ENCODE measurements at regions not wholly inside any gene's neighbourhood (a gene's known extent, or its start where the extent isn't known, plus 50 kb on each side); places are given as distances from the start of the nearest gene placed in this dataset.

DNA sequence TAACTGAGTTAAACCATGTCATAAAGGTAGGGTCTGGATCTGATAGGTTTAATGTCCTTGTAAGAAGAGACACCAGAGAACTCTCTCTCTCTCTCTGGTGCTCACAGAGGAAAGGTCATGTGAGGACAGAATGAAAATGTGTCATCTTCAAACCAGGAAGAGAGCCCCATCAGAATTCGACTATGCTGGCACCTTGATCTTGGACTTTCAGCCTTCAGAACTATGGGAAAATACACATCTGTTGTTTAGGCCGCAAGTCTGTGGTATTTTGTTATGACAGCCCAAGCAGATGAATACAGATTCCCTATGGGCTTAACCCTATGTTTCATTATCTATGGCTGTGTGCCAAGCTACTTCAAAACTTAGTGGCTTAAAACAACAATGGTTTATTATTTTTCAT is 105.5 kb upstream of the DDIT4L start:
- Mint-ChIP-seq H3K36me3 (ENCODE audit: low read depth) (no peaks in the 10 kb centered on the region), H3K27me3 (no peaks in the 10 kb centered on the region), H3K4me3 (no peak overlapping the region), H3K4me1 (no peaks in the 10 kb centered on the region), H3K27ac (no peak overlapping the region), H3K9me3 (no peaks in the 10 kb centered on the region)
- ChIA-PET CTCF (interaction anchor here (0.6 kb wide), 1 partner anchor 444 kb away, joined by 3 read pairs; no protein-coding TSS in a partner anchor), POLR2A (no interaction called here)
- intact Hi-C loops (cut with micrococcal nuclease) = no loop called here
- TF ChIP-seq, protein P1, sequence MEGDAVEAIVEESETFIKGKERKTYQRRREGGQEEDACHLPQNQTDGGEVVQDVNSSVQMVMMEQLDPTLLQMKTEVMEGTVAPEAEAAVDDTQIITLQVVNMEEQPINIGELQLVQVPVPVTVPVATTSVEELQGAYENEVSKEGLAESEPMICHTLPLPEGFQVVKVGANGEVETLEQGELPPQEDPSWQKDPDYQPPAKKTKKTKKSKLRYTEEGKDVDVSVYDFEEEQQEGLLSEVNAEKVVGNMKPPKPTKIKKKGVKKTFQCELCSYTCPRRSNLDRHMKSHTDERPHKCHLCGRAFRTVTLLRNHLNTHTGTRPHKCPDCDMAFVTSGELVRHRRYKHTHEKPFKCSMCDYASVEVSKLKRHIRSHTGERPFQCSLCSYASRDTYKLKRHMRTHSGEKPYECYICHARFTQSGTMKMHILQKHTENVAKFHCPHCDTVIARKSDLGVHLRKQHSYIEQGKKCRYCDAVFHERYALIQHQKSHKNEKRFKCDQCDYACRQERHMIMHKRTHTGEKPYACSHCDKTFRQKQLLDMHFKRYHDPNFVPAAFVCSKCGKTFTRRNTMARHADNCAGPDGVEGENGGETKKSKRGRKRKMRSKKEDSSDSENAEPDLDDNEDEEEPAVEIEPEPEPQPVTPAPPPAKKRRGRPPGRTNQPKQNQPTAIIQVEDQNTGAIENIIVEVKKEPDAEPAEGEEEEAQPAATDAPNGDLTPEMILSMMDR (IDR thresholded peaks at IDR 0.05) = no peak
- no peak for DNase-seq
- ATAC-seq (ENCODE audit: low read depth) = no peak

GRCh38 chr4:100294356-100294755 is 104.1 kb upstream of the DDIT4L start:
- Mint-ChIP-seq H3K27ac (no peak overlapping the region), H3K27me3 (peaks cover under 1% of the 10 kb centered on the region), H3K9me3 (no peaks in the 10 kb centered on the region), H3K4me1 (no peaks in the 10 kb centered on the region), H3K36me3 (ENCODE audit: low read depth) (no peaks in the 10 kb centered on the region), H3K4me3 (no peak overlapping the region)
- ATAC-seq (ENCODE audit: low read depth) (no peak), DNase-seq (no peak)
- intact Hi-C loops (cut with micrococcal nuclease) = no loop called here
- CTCF ChIA-PET = no interaction called here
- TF ChIP-seq, protein P1 (IDR thresholded peaks at IDR 0.05) = no peak
- POLR2A ChIA-PET = no interaction called here

GRCh38 chr4:100290585-100290984 is 100.3 kb upstream of the DDIT4L start:
- Mint-ChIP-seq H3K27ac (no peak overlapping the region), H3K27me3 (peaks cover 1% of the 10 kb centered on the region), H3K36me3 (ENCODE audit: low read depth) (no peaks in the 10 kb centered on the region), H3K9me3 (no peaks in the 10 kb centered on the region), H3K4me3 (no peak overlapping the region), H3K4me1 (no peaks in the 10 kb centered on the region)
- TF ChIP-seq, protein P1 (IDR thresholded peaks at IDR 0.05) = no peak
- DNase-seq = no peak
- CTCF ChIA-PET = no interaction called here
- no peak for ATAC-seq (ENCODE audit: low read depth)
- intact Hi-C loops (cut with micrococcal nuclease) = no loop called here
- POLR2A ChIA-PET = no interaction called here

DNA sequence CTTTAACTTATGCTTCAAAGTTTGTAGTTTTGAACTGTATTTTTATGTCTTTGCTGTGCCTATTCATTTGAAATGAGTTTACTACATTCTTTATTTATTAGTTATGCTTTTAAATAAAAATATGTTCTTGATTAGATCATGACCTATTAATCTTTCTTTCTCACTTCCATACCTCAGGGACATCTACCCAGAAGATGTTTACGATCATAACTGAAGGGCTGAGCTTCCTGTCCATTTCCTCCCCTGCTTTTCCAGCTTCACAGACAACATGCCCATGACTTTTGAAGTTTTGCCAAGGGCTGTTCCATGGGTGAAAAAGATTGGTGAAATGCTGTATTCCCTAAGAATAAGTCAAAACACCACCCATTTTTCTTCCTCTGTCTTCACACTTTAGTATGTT is 99.7 kb upstream of the DDIT4L start:
- ATAC-seq (ENCODE audit: low read depth) = no peak
- ChIA-PET POLR2A (no interaction called here), CTCF (no interaction called here)
- Mint-ChIP-seq H3K4me3 (no peak overlapping the region), H3K27me3 (peaks cover 1% of the 10 kb centered on the region), H3K27ac (no peak overlapping the region), H3K36me3 (ENCODE audit: low read depth) (no peaks in the 10 kb centered on the region), H3K9me3 (no peaks in the 10 kb centered on the region), H3K4me1 (no peaks in the 10 kb centered on the region)
- TF ChIP-seq, protein P1 (IDR thresholded peaks at IDR 0.05) = no peak
- intact Hi-C loops (cut with micrococcal nuclease) = no loop called here
- DNase-seq = no peak

DNA sequence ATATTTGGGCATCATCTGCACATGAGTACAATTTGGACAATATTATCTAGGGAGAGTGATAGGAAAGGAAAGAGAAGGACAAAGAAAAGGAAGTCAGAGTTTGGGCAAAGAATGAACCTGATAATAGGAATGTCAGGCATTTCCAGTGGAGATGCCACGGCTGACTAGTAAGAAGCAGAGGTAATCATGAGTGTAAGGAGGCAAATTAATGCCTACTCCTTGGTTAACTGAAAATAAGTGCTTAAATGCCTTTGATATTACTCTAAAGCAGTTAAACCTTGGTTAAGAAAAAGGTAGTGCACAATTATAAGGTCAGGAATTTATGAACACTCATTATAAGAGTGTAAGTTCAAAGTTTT is 99.2 kb upstream of the DDIT4L start:
- DNase-seq (no peak), ATAC-seq (ENCODE audit: low read depth) (no peak)
- Mint-ChIP-seq H3K36me3 (ENCODE audit: low read depth) (no peaks in the 10 kb centered on the region), H3K27ac (no peak overlapping the region), H3K4me3 (no peak overlapping the region), H3K27me3 (peaks cover 1% of the 10 kb centered on the region), H3K4me1 (no peaks in the 10 kb centered on the region), H3K9me3 (no peaks in the 10 kb centered on the region)
- TF ChIP-seq, protein P1 (IDR thresholded peaks at IDR 0.05) = no peak
- intact Hi-C loops (cut with micrococcal nuclease) = no loop called here
- POLR2A ChIA-PET = no interaction called here
- CTCF ChIA-PET = no interaction called here
